ENCODE measurements at regions not wholly inside any gene's neighbourhood (a gene's known extent, or its start where the extent isn't known, plus 50 kb on each side); places are given as distances from the start of the nearest gene placed in this dataset.

DNA sequence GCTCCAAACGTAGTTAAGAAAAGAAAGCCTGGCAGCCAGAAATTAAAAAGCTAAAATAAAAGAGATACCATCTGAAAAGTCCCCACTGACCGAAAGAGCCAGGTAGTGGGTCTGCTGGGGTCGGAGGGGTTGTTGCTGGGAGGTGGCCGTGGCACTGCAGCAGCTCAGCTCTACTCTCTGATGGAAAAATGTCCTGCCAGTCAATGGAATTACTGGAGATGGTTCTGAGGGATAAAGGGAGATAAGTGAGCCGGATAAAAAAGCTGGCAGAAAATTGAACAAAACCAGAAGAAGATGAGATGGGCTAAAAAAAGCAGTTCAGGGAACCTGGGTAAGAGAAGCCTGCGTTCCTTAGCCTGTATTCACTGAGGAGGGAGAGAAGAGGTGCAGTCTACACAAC lies 202.8 kb downstream of the SREK1 start:
- TF ChIP-seq, protein P1, sequence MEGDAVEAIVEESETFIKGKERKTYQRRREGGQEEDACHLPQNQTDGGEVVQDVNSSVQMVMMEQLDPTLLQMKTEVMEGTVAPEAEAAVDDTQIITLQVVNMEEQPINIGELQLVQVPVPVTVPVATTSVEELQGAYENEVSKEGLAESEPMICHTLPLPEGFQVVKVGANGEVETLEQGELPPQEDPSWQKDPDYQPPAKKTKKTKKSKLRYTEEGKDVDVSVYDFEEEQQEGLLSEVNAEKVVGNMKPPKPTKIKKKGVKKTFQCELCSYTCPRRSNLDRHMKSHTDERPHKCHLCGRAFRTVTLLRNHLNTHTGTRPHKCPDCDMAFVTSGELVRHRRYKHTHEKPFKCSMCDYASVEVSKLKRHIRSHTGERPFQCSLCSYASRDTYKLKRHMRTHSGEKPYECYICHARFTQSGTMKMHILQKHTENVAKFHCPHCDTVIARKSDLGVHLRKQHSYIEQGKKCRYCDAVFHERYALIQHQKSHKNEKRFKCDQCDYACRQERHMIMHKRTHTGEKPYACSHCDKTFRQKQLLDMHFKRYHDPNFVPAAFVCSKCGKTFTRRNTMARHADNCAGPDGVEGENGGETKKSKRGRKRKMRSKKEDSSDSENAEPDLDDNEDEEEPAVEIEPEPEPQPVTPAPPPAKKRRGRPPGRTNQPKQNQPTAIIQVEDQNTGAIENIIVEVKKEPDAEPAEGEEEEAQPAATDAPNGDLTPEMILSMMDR (IDR thresholded peaks at IDR 0.05): no peak
- TF ChIP-seq POLR2AphosphoS5 (IDR thresholded peaks at IDR 0.05): no peak

Measured in stomach (tissue), 4 donors.